Endothelial cell (in vitro differentiated cells): ENCODE measurements at regions not wholly inside any gene's neighbourhood (a gene's known extent, or its start where the extent isn't known, plus 50 kb on each side); places are given as distances from the start of the nearest gene placed in this dataset.
"Not testable (repeated sequence)": the region's sequence is repeated elsewhere in the genome, so short reads cannot be mapped to it uniquely, and the experiment has no call there.

ENCODE experiments used
- DNase-seq: peaks from one replicate; pipeline ENCODE4 v3.0.0; 2021; ENCODE audit warnings: low spot score
- H3K27ac Mint-ChIP-seq: one replicate; pipeline ENCODE4 v1.8.0; 2021; ENCODE audit warnings: mixed read lengths, inconsistent platforms; ENCODE audit not compliant: unreplicated experiment
- H3K27me3 Mint-ChIP-seq: one replicate; pipeline ENCODE4 v1.8.0; 2021; ENCODE audit warnings: mild to moderate bottlenecking, moderate library complexity, mixed read lengths, inconsistent platforms; ENCODE audit not compliant: unreplicated experiment
- H3K36me3 Mint-ChIP-seq: one replicate; pipeline ENCODE4 v1.8.0; 2021; ENCODE audit warnings: mild to moderate bottlenecking, low read depth, mixed read lengths, inconsistent platforms; ENCODE audit not compliant: unreplicated experiment
- H3K4me1 Mint-ChIP-seq: one replicate; pipeline ENCODE4 v1.8.0; 2021; ENCODE audit warnings: mild to moderate bottlenecking, mixed read lengths, inconsistent platforms; ENCODE audit not compliant: unreplicated experiment
- H3K4me3 Mint-ChIP-seq: one replicate; pipeline ENCODE4 v1.8.0; 2021; ENCODE audit warnings: mild to moderate bottlenecking, mixed read lengths, inconsistent platforms; ENCODE audit not compliant: unreplicated experiment
- H3K9me3 Mint-ChIP-seq: one replicate; pipeline ENCODE4 v1.8.0; 2021; ENCODE audit warnings: mixed read lengths, inconsistent platforms; ENCODE audit not compliant: unreplicated experiment
- TF ChIP-seq, protein P1 (sequence below): fragments of 200-600 bp; sonication (generic); IDR thresholded peaks from one replicate; pipeline ENCODE4 v1.5.0; 2021; ENCODE audit warnings: antibody characterized with exemption; ENCODE audit not compliant: unreplicated experiment

DNA sequence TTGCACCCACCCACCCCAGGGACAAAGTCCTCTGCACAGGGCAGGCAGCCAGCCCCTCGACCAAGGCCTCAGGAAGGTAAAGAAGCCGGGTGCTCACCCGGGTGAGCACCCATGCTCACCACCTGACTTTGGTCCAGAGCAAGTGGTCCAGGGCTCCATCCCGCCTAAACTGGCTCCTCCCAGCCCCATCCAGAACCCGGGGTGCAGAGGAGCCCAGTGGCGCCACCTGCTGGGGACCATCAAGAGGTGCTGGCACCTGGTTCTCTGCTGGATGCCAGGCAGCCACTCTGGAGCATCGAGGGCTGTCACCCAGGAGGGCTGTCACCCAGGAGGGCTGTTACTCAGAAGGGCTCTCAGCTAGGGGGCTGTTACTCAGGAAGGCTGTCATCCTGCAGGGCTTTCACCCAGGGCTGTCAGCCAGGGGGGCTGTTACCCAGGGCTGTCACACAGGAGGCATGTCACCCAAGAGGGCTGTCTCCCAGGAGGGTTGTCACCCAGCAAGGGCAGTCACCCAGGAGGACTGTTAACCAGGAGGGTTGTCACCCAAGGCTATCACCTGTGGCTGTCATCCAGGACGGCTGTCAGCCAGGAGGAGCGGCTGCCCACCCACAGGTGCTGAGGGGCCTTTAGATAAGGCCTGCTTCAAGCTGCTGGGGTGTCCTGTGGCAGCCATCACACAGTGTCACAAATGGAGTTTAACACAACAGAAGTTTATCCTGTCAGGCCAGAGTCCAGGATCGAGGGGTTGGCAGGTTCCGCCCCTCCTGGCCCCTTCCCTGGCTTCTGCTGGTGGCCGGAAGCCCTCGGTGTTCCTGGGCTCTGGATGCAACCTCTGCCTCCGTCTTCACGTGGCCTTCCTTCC is 98.5 kb downstream of the TNFRSF13B start:
- Mint-ChIP-seq H3K9me3 (no peaks in the 10 kb centered on the region), H3K27me3 (peaks cover 5% of the 10 kb centered on the region), H3K36me3 (no peaks in the 10 kb centered on the region), H3K4me3 (no peak overlapping the region), H3K27ac (no peak overlapping the region), H3K4me1 (peaks cover 6% of the 10 kb centered on the region)
- TF ChIP-seq, protein P1, sequence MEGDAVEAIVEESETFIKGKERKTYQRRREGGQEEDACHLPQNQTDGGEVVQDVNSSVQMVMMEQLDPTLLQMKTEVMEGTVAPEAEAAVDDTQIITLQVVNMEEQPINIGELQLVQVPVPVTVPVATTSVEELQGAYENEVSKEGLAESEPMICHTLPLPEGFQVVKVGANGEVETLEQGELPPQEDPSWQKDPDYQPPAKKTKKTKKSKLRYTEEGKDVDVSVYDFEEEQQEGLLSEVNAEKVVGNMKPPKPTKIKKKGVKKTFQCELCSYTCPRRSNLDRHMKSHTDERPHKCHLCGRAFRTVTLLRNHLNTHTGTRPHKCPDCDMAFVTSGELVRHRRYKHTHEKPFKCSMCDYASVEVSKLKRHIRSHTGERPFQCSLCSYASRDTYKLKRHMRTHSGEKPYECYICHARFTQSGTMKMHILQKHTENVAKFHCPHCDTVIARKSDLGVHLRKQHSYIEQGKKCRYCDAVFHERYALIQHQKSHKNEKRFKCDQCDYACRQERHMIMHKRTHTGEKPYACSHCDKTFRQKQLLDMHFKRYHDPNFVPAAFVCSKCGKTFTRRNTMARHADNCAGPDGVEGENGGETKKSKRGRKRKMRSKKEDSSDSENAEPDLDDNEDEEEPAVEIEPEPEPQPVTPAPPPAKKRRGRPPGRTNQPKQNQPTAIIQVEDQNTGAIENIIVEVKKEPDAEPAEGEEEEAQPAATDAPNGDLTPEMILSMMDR, result peak; percentile 95
- peak; percentile 58 for DNase-seq

DNA sequence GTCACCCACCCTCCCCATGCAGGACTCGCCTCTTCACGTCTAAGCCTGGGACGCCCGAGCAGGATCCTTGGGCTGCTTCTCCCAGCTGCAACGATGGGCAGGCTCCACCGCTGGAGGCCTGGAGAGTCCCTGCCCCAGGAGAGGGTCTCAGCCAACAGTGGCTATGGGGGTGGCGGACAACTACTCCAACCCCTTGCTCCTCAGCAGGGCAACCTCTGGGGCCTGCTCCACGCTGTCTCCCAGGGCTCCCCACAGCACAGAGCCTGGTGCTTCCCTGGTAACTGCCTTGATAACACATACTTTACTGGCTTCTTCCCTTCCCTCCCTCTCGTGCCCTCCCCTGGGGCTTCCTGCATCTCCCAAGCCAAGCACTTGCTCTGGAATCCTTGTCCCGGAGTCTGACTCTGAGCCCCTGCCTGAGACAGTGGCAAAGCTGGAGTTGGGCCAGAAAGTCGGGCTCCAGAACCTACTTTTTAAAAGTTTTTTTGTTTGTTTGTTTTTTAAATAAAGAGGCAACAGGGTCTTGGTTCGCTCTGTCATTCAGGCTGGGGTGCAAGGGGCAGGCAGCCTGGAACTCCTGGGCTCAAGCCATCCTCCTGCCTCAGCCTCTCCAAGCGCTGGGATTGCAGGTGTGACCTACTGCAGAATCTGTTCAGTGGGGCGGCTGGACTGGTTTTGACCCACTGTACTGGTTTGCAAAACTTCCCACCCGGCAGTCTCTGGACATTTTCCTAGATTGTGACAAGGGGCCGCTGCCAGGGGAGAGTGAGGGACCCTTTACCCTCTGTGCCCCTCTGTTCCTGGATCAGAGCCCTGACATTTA is 99.4 kb downstream of the TNFRSF13B start:
- Mint-ChIP-seq H3K9me3 (no peaks in the 10 kb centered on the region), H3K36me3 (no peaks in the 10 kb centered on the region), H3K4me3 (no peak overlapping the region), H3K4me1 (peaks cover 11% of the 10 kb centered on the region), H3K27ac (no peak overlapping the region), H3K27me3 (peaks cover 7% of the 10 kb centered on the region)
- TF ChIP-seq, protein P1, result no peak
- no peak for DNase-seq

DNA sequence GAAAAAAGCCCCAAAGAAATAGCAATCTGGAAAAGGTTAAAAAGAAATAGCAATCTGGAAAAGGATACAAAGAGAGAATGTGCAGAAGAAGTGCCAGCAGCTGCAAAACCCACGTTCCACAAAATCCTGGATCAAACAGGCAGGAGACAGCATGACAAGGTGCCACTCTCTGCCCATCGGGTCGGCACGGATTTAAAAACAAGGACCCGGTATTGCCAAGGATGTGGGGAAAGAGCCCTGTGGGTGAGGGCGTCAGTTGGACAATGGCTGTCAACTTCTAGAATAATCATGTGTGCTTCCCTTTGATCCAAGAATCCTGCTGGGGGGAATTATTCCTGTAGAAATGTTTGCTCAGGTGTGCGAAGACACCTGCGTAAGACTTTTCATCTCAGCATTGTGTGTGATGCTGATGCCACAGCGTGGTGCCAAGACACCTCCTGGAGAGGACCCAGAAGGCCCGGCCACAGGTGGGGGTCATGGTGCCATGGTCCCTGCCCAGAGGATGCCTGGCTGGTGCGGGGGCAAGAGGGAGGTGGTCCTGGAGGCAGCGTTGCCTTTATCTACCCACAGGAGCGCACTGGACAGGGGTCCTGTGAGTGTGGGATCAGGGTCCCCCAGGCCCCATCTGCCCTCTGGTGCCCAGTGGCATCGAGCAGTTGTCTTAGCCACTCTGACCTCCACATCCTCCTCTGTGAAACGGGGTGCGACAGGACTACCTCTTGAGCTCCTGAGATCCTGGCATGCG is 100.3 kb downstream of the TNFRSF13B start:
- not testable (repeated sequence) for H3K9me3 Mint-ChIP-seq, H3K4me3 Mint-ChIP-seq, H3K27me3 Mint-ChIP-seq, H3K36me3 Mint-ChIP-seq, H3K27ac Mint-ChIP-seq, DNase-seq
- peaks cover 12% of the 10 kb centered on the region for H3K4me1 Mint-ChIP-seq

DNA sequence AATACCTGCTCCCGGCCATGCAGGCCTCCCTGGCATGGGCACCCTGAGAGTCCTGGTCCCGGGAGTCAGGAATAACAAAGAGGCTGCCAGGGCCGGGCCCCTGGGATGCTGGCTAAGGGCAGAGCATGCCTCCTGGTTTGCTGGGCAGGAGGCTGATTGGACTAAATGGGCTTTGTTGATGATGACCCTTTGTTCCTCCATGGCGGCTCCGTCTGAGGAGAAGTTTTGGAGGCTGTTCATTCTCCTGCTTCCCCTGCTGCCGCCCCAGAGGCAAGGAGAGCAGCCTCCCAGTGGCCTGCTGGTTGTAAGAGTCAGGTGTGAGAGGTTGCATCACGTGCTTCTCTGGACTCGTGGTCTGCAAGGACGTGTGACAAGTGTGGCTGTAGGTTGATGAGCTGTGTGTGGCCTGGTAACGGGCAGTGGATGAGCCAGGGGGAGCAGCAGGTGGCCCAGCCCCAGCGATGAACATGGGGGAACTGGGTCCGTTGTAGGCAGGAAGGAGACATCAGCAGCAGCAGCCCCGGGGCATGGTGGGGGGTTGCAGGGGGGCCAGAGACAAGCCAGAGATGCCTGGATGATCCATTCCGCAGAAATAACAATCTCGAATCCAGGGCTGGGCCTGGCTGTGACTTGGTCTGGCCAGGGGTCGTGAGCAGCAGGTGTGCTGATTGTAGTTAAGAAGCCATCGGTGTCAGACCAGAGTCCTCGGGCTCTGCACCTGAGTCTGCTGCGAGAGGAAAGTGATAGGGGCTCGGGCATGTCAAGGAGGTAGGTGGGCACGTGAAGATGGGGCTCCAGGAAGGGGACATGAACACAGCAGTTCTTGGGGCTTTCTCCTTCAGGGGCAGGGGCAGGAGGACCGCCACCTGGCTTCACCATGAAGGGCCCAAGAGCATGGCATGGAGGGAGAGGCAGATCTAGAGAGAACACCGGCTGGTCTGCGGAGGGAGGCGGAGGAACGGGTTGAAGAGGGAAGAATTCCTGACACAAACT is 101.4 kb downstream of the TNFRSF13B start:
- TF ChIP-seq, protein P1, result no peak
- no peak overlapping the region for H3K4me3 Mint-ChIP-seq
- DNase-seq, result no peak
- peaks cover 21% of the 10 kb centered on the region for H3K4me1 Mint-ChIP-seq
- H3K27ac Mint-ChIP-seq, result no peak overlapping the region
- H3K9me3 Mint-ChIP-seq, result no peaks in the 10 kb centered on the region
- H3K27me3 Mint-ChIP-seq, result peaks cover 9% of the 10 kb centered on the region
- H3K36me3 Mint-ChIP-seq, result no peaks in the 10 kb centered on the region

DNA sequence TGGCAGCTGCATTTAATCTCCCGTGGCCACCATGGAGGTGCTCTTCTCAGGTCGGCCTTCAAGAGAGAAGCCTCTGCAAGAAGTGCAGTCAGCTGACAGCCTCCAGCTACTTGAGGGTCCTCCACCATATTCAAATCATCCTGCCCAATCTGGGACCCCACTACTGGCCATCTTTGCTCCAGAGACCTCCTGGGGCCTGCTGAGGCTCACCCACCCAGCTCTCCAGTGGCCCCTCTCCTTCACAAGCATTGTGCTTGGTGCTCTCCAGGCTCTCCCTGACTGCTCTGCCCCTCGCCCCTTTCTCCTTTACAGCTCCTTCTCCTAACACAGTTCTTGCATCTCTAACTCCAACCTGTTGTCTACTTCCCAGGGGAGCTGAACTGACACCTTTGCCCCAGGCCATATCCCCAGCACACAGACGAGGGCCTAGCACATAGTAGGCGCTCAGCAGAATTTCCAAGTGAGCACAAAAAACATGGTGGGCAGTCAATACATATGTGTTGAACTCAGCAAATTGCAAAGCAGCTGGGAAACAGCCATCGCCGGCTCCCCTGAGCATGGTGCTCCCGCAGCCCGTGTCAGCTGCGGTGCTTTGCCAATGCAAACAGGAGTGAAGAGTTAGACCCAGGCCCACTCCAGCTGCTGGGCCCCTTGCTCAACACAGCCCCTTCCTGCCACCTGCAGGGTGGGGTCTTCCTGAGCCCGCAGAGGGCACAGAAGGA is 102.2 kb downstream of the TNFRSF13B start:
- Mint-ChIP-seq H3K4me1 (peaks cover 21% of the 10 kb centered on the region), H3K27ac (peak overlapping the region; percentile 8)
- H3K36me3 Mint-ChIP-seq, DNase-seq, H3K9me3 Mint-ChIP-seq, H3K27me3 Mint-ChIP-seq, H3K4me3 Mint-ChIP-seq: not testable (repeated sequence)

DNA sequence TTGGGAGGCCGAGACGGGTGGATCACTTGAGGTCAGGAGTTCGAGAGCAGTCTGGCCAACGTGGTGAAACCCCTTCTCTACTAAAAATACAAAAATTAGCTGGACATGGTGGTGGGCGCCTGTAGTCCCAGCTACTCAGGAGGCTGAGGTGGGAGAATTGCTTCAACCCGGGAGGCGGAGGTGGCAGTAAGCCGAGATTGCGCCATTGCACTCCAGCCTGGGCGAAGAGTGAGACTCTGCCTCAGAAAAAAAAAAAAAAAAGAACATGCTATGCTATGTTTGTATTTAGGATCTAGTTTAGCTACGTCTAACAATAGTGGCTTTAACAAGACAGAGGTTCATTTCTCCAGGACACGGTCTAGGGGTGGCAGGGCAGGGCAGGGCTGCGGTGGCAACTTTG is 103.3 kb downstream of the TNFRSF13B start:
- not testable (repeated sequence) for H3K4me3 Mint-ChIP-seq, DNase-seq, H3K36me3 Mint-ChIP-seq, H3K27ac Mint-ChIP-seq, H3K27me3 Mint-ChIP-seq, H3K9me3 Mint-ChIP-seq
- peaks cover 18% of the 10 kb centered on the region for H3K4me1 Mint-ChIP-seq

DNA sequence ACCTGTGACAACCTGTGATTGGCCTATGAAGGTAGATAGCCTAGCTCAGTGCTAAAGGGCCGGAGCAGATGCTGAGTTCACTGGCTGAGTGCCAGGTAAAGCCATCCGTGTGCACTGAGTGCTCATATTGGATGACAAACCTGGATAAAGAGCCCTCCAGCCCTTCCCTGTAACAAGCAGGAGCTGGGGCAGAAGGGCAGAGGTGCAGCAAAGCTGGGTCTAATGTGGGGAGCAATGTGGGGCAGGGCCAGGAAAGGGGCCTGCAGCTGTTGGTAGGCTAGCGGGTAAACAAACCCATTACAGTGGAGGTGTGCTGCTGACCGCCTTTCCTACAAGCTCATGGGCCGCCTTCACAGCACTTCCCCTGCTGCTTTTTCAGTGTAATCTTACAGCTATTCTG is 104.4 kb downstream of the TNFRSF13B start:
- peaks cover 20% of the 10 kb centered on the region for H3K4me1 Mint-ChIP-seq
- not testable (repeated sequence) for H3K27me3 Mint-ChIP-seq, H3K27ac Mint-ChIP-seq, H3K9me3 Mint-ChIP-seq, DNase-seq, H3K36me3 Mint-ChIP-seq, H3K4me3 Mint-ChIP-seq
